GM19463 (cell line): ENCODE measurements at regions not wholly inside any gene's neighbourhood (a gene's known extent, or its start where the extent isn't known, plus 50 kb on each side); places are given as distances from the start of the nearest gene placed in this dataset.

ENCODE experiments used
- ATAC-seq: cut with Tn5 transposase; IDR thresholded peaks from one replicate; pipeline ENCODE4 v1.9.1; 2021; ENCODE audit warnings: mild to moderate bottlenecking, moderate library complexity; ENCODE audit not compliant: unreplicated experiment

GRCh38 chr10:121096617-121097431 lies 245.7 kb downstream of the WDR11 start:
- no peak for ATAC-seq

- ATAC-seq: no peak
These were observed 247.0 kb downstream of the WDR11 start for GRCh38 chr10:121098211-121098610.

GRCh38 chr10:121098751-121099150 lies 247.6 kb downstream of the WDR11 start:
- ATAC-seq: no peak

- ATAC-seq: no peak
These were observed 248.0 kb downstream of the WDR11 start for GRCh38 chr10:121099181-121099580.

- no peak for ATAC-seq
These were observed 248.4 kb downstream of the WDR11 start for GRCh38 chr10:121099592-121099991.

GRCh38 chr10:121101561-121101960 lies 250.4 kb downstream of the WDR11 start:
- no peak for ATAC-seq

- no peak for ATAC-seq
These were observed 251.5 kb downstream of the WDR11 start for GRCh38 chr10:121102706-121103105.

- no peak for ATAC-seq
These were observed 253.4 kb downstream of the WDR11 start for GRCh38 chr10:121104476-121105111.

- no peak for ATAC-seq
These were observed 255.4 kb downstream of the WDR11 start for GRCh38 chr10:121106611-121107010.

GRCh38 chr10:121108051-121108450 lies 256.9 kb downstream of the WDR11 start:
- no peak for ATAC-seq

- ATAC-seq: no peak
These were observed 259.2 kb downstream of the WDR11 start for GRCh38 chr10:121110369-121110768.

- ATAC-seq: no peak
These were observed 261.0 kb downstream of the WDR11 start for GRCh38 chr10:121112136-121112535.

- ATAC-seq: no peak
These were observed 261.6 kb downstream of the WDR11 start for GRCh38 chr10:121112579-121113384.

GRCh38 chr10:121113385-121113696 lies 262.2 kb downstream of the WDR11 start:
- no peak for ATAC-seq

- no peak for ATAC-seq
These were observed 262.7 kb downstream of the WDR11 start for GRCh38 chr10:121113911-121114310.

- no peak for ATAC-seq
These were observed 264.0 kb downstream of the WDR11 start for GRCh38 chr10:121115154-121115553.

- no peak for ATAC-seq
These were observed 270.3 kb downstream of the WDR11 start for GRCh38 chr10:121121462-121121861.

GRCh38 chr10:121127151-121127906 lies 276.2 kb downstream of the WDR11 start:
- no peak for ATAC-seq

GRCh38 chr10:121128164-121128563 lies 277.0 kb downstream of the WDR11 start:
- ATAC-seq: no peak

GRCh38 chr10:121129266-121129665 lies 278.1 kb downstream of the WDR11 start:
- ATAC-seq: no peak

GRCh38 chr10:121130382-121130781 lies 279.2 kb downstream of the WDR11 start:
- ATAC-seq: no peak
